ENCODE measurements at regions not wholly inside any gene's neighbourhood (a gene's known extent, or its start where the extent isn't known, plus 50 kb on each side); places are given as distances from the start of the nearest gene placed in this dataset.

DNA sequence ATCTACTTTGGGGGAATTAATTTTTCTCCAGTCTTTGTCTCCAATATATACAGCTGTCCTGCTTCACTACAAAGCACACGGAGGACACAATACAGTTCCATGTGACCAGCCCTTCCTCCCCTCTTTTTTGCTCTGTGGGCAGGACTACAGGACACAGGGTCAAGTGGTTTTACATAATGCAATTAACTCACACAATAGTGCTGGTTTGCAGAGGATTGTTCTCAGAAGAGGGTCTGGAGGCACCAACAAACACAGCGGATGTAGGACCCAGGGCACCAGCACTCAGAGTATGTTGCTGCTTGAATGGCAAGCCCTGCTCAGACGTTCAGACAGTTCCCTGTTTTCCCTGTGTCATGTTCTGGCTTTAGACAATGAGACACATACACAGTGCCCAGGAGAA is 52.0 kb upstream of the NPTX2 start:
- Mint-ChIP-seq H3K4me1 (peaks cover 8% of the 10 kb centered on the region), H3K9me3 (peaks cover 11% of the 10 kb centered on the region), H3K4me3 (no peak overlapping the region), H3K36me3 (peaks cover 7% of the 10 kb centered on the region), H3K27ac (no peak overlapping the region)
- ATAC-seq (no peak), DNase-seq (ENCODE audit: low spot score in 2 of 2) (no peak)

DNA sequence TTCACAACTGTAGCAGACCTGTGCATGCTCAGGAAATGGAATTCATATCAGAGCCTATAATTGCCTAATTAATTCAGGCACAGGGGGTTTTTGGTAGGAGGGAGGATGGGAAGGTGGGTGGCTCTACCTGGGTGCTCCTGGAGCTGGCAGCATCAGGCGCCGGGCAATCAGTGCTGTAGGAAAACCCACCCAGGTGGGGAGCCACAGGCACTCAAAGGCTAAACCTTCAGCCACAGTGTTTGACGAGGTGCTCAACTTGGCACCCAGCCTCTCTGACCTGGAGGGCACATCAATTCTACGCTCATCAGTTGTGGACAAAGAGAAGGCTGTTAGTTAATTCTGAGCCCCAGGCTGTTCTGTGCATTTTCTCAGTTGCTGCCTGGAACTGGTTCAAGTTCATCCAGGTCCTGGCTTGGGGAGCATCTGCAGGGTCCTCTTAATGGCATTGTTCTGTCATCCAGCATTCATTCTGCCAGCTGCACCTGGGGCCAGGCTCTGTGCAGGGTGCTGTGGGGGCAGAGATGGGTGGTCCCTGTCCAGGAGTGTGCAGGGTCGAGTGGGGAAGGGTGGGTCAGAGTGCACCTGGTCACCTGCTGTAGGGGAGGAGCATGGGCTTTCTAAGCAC is 54.1 kb upstream of the NPTX2 start:
- H3K4me1 Mint-ChIP-seq: peaks cover 8% of the 10 kb centered on the region
- no peak for ATAC-seq
- H3K4me3 Mint-ChIP-seq: no peak overlapping the region
- peaks cover 11% of the 10 kb centered on the region for H3K9me3 Mint-ChIP-seq
- DNase-seq (ENCODE audit: low spot score in 2 of 2): no peak
- peaks cover 7% of the 10 kb centered on the region for H3K36me3 Mint-ChIP-seq
- no peak overlapping the region for H3K27ac Mint-ChIP-seq

- Mint-ChIP-seq H3K36me3 (peaks cover 7% of the 10 kb centered on the region), H3K9me3 (peaks cover 11% of the 10 kb centered on the region), H3K4me1 (peaks cover 8% of the 10 kb centered on the region), H3K27ac (no peak overlapping the region), H3K4me3 (no peak overlapping the region)
- no peak for DNase-seq (ENCODE audit: low spot score in 2 of 2)
- ATAC-seq: no peak
Observed at GRCh38 chr7:98562381-98562823, 54.7 kb upstream of the NPTX2 start.

DNA sequence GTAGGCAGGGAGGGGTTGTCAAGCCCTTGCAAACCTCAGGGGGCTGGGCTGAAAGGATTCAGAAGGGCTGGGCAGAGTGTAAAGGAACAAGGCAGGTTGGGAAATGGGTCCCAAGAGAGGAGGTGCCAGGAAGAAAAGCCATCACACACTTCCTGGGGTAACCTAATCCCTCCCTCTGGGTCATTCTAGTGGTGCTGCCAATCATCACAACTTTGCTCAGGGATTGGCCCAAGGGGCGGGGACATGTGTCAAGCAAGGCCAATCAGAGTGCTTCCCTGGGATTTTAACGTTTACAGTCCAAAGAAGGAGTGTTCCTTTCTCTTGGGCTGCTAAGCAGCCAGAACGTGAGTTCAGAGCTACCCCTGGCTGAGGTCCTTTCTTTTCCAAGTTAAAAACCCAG is 57.1 kb upstream of the NPTX2 start:
- H3K4me3 Mint-ChIP-seq: no peak overlapping the region
- H3K9me3 Mint-ChIP-seq: peaks cover 10% of the 10 kb centered on the region
- DNase-seq (ENCODE audit: low spot score in 2 of 2): no peak
- peaks cover 7% of the 10 kb centered on the region for H3K36me3 Mint-ChIP-seq
- ATAC-seq: no peak
- H3K27ac Mint-ChIP-seq: no peak overlapping the region
- H3K4me1 Mint-ChIP-seq: peaks cover 8% of the 10 kb centered on the region

DNA sequence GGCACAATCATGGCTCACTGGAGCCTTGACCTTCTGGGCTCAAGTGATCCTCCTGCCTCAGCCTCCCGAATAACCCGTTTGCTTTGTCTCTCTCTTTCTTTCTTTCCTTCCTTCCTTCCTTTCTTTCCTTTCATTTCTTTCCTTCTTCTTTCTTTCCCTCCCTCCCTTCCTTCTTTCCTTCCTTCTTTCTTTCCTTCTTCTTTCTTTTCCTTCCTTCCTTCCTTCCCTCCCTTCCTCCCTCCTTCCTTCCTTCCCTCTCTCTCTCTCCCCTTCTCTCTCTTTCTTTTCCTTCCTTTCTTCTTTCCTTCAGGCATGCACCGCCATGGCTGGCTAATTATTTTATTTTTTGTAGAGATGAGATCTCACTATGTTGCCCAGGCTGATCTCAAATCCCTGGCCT is 57.9 kb upstream of the NPTX2 start:
- peaks cover 7% of the 10 kb centered on the region for H3K36me3 Mint-ChIP-seq
- DNase-seq (ENCODE audit: low spot score in 2 of 2): no peak
- H3K4me3 Mint-ChIP-seq: no peak overlapping the region
- no peak overlapping the region for H3K27ac Mint-ChIP-seq
- peaks cover 8% of the 10 kb centered on the region for H3K4me1 Mint-ChIP-seq
- peaks cover 6% of the 10 kb centered on the region for H3K9me3 Mint-ChIP-seq
- no peak for ATAC-seq

DNA sequence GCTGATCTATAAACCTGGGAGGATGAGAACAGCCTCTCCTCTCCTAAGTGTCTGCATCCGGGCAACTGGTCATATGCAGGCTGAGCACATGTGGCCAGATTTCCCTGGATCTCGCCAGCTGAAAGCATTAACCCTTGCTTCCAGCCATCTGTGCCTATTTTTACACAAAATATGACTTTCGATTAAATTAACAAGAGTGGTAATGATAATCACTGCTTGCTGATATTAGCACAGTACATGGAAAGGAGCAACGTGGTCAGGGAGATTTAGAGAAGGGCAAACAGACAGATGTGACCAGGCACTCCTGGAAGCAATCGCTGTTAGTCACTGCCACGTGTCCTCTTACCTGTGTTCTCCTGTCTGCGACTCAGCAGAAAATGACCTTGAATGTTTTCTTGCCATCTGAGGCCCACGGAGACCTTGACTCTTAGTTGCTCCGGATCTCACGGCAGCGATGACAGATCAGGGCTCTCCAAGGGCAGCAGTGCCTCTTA is 59.5 kb upstream of the NPTX2 start:
- Mint-ChIP-seq H3K36me3 (peaks cover 7% of the 10 kb centered on the region), H3K4me1 (peaks cover 8% of the 10 kb centered on the region), H3K4me3 (no peak overlapping the region), H3K9me3 (peaks cover 6% of the 10 kb centered on the region), H3K27ac (no peak overlapping the region)
- ATAC-seq: no peak
- no peak for DNase-seq (ENCODE audit: low spot score in 2 of 2)

DNA sequence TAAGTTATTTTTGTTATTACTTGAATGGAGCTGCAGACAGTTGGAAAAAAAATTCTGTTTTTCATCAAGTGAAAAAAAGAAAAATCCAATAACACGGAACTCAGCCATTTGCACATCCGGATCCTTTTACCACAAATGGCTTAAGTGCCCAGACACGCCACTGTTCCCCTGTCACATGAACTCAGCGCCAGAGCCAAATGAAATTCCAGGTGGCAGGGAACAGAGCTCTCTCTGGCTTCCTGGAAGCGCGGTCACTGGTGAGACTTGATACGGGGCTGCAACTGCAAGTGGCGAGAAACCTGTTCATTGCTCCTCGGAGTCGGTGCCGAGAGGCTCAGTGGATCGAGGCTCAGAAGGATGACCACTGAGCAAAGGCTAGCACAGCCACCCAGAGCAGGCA is 60.8 kb upstream of the NPTX2 start:
- Mint-ChIP-seq H3K4me3 (no peak overlapping the region), H3K27ac (no peak overlapping the region), H3K9me3 (peaks cover 6% of the 10 kb centered on the region), H3K4me1 (peaks cover 8% of the 10 kb centered on the region), H3K36me3 (peaks cover 7% of the 10 kb centered on the region)
- ATAC-seq: no peak
- DNase-seq (ENCODE audit: low spot score in 2 of 2): no peak

- H3K9me3 Mint-ChIP-seq: no peaks in the 10 kb centered on the region
- ATAC-seq (no peak), DNase-seq (ENCODE audit: low spot score in 2 of 2) (no peak)
- no peaks in the 10 kb centered on the region for H3K36me3 Mint-ChIP-seq
- H3K27ac Mint-ChIP-seq: no peak overlapping the region
- H3K4me1 Mint-ChIP-seq: no peaks in the 10 kb centered on the region
- H3K4me3 Mint-ChIP-seq: no peak overlapping the region
Observed at GRCh38 chr7:98555403-98555802, 61.7 kb upstream of the NPTX2 start.

GRCh38 chr7:98553666-98554065 is 63.4 kb upstream of the NPTX2 start:
- Mint-ChIP-seq H3K36me3 (no peaks in the 10 kb centered on the region), H3K9me3 (peaks cover under 1% of the 10 kb centered on the region), H3K27ac (no peak overlapping the region), H3K4me3 (no peak overlapping the region), H3K4me1 (no peaks in the 10 kb centered on the region)
- DNase-seq (ENCODE audit: low spot score in 2 of 2) (no peak), ATAC-seq (no peak)

DNA sequence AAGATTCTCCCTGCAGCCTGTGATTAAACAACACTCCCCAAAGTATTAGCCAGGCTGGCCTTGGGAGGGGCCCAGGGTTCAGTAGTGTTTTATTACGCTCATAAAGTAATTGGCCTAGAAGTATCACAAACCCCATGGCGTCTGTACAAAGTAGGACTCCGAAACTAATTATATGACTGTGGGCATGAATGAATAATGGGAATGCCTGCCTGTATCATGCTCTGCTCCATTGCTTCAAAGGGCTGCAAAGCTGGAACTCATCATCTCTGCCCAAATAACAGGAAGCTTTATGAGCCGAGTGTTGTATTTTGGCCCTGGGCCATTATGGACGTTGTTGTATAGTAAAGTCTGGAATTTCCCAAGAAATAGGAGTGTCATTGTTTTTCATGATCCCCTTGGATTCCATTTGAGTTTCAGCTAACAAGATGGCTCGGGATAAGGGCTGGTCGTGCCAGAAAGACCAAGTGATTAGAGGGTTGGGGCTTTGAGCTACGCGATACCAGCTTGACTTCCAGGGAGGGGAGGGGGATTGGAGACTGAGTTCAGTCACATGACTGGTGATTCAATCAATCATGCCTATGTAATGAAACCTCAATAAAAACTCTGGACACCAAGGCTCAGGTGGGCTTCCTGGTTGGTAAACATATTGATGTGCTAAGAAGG is 65.3 kb upstream of the NPTX2 start:
- DNase-seq (ENCODE audit: low spot score in 2 of 2) (no peak), ATAC-seq (no peak)
- Mint-ChIP-seq H3K4me3 (no peak overlapping the region), H3K27ac (no peak overlapping the region), H3K4me1 (no peaks in the 10 kb centered on the region), H3K9me3 (peaks cover 7% of the 10 kb centered on the region), H3K36me3 (no peaks in the 10 kb centered on the region)

GRCh38 chr7:98548971-98549370 is 68.1 kb upstream of the NPTX2 start:
- ATAC-seq (no peak), DNase-seq (ENCODE audit: low spot score in 2 of 2) (no peak)
- Mint-ChIP-seq H3K9me3 (peaks cover 7% of the 10 kb centered on the region), H3K27ac (no peak overlapping the region), H3K4me3 (no peak overlapping the region), H3K36me3 (no peaks in the 10 kb centered on the region), H3K4me1 (no peaks in the 10 kb centered on the region)

- no peak overlapping the region for H3K4me3 Mint-ChIP-seq
- ATAC-seq: no peak
- no peak overlapping the region for H3K27ac Mint-ChIP-seq
- H3K4me1 Mint-ChIP-seq: no peaks in the 10 kb centered on the region
- peaks cover 7% of the 10 kb centered on the region for H3K9me3 Mint-ChIP-seq
- DNase-seq (ENCODE audit: low spot score in 2 of 2): no peak
- no peaks in the 10 kb centered on the region for H3K36me3 Mint-ChIP-seq
Observed at GRCh38 chr7:98548370-98548769, 68.7 kb upstream of the NPTX2 start.

- Mint-ChIP-seq H3K36me3 (no peaks in the 10 kb centered on the region), H3K27ac (no peak overlapping the region), H3K4me1 (no peaks in the 10 kb centered on the region), H3K4me3 (no peak overlapping the region), H3K9me3 (peaks cover 7% of the 10 kb centered on the region)
- DNase-seq (ENCODE audit: low spot score in 2 of 2): no peak
- no peak for ATAC-seq
Observed at GRCh38 chr7:98541101-98541500, 76.0 kb upstream of the NPTX2 start.

DNA sequence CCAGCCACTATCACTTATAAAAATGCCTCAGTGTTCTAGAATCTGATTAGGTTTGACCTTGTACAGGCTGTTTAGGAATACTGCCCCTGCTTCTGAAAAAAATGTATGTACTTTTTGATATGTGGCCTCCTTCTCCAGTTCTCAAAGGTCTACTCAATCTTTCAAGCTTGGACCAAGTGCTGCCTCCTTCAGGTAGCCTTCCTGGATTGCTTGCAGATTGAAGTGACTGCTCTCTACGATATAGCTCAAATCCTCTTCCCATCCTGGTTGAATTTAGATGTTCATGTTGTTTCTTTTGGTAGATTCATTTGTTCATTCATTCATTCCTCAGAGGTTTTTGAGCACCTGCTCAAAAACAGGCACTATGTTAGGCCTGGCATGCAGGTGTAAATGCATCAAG is 77.2 kb upstream of the NPTX2 start:
- no peak for ATAC-seq
- no peaks in the 10 kb centered on the region for H3K4me1 Mint-ChIP-seq
- no peak overlapping the region for H3K4me3 Mint-ChIP-seq
- no peak overlapping the region for H3K27ac Mint-ChIP-seq
- H3K9me3 Mint-ChIP-seq: peaks cover 7% of the 10 kb centered on the region
- H3K36me3 Mint-ChIP-seq: no peaks in the 10 kb centered on the region
- DNase-seq (ENCODE audit: low spot score in 2 of 2): no peak

GRCh38 chr7:98536803-98537202 is 80.3 kb upstream of the NPTX2 start:
- no peak for DNase-seq (ENCODE audit: low spot score in 2 of 2)
- Mint-ChIP-seq H3K27ac (no peak overlapping the region), H3K4me1 (no peaks in the 10 kb centered on the region), H3K36me3 (no peaks in the 10 kb centered on the region), H3K4me3 (no peak overlapping the region), H3K9me3 (peaks cover 9% of the 10 kb centered on the region)
- ATAC-seq: no peak

GRCh38 chr7:98534493-98534892 is 82.6 kb upstream of the NPTX2 start:
- Mint-ChIP-seq H3K27ac (no peak overlapping the region), H3K4me1 (no peaks in the 10 kb centered on the region), H3K9me3 (peaks cover 9% of the 10 kb centered on the region), H3K36me3 (no peaks in the 10 kb centered on the region), H3K4me3 (no peak overlapping the region)
- ATAC-seq (no peak), DNase-seq (ENCODE audit: low spot score in 2 of 2) (no peak)
